ENCODE measurements at regions not wholly inside any gene's neighbourhood (a gene's known extent, or its start where the extent isn't known, plus 50 kb on each side); places are given as distances from the start of the nearest gene placed in this dataset.
"Not testable (repeated sequence)": the region's sequence is repeated elsewhere in the genome, so short reads cannot be mapped to it uniquely, and the experiment has no call there.

DNA sequence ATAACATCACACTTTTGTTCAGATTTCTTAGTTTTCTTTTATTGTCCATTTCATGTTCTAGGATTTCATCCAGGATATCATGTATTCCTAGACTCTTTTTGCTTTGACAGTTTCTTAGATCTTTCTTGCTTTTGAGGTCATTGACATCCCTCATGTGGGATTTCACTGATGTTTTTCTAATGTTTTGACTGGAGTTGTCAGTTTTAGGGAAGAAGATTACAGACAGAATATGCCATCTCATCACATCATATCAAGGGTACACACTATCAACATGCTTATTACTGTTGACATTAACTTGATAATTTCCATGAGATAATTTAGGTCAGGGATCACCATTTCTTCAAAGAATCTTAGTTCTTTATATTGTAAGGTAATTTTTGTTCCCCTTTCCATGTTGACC is 101.7 kb downstream of the NPAP1 start:
- no peaks in the 10 kb centered on the region for H3K4me1 ChIP-seq (ENCODE audit: insufficient read depth, low read length, poor library complexity, severe bottlenecking)

DNA sequence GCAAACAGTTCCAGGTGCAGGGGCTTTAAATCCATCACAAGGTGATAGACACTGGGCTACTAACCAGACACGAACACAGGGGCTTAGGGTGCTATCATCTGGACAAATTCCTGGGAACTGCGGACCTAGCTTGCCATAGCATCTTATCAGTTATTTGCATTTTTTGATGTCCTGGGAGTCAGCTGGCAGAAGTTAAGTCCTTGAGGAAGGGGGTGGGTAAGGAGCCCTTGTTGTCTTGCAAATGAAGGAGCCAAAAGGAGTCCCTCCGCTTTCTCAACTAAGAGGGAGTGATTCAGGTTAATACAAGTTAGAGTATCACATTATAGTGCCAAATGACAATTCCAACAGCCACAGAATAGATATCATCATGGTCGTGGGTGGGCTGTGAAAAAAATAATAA is 108.9 kb downstream of the NPAP1 start:
- POLR2A ChIA-PET: no interaction called here
- no peak for DNase-seq (ENCODE audit: low spot score)
- Histone ChIP-seq H2AFZ (ENCODE audit: low read length) (no peak overlapping the region), H3K4me3 (ENCODE audit: low read depth, low read length, poor library complexity, severe bottlenecking) (no peak overlapping the region), H3K4me1 (ENCODE audit: insufficient read depth, low read length, poor library complexity, severe bottlenecking) (no peaks in the 10 kb centered on the region), H3K9me2 (ENCODE audit: insufficient read depth, low read length) (no peaks in the 10 kb centered on the region), H4K20me1 (ENCODE audit: insufficient read depth, low read length) (no peaks in the 10 kb centered on the region), H3K79me2 (ENCODE audit: insufficient read depth, low read depth, low read length) (no peaks in the 10 kb centered on the region), H3K4me2 (ENCODE audit: low read length) (no peak overlapping the region), H3K27ac (ENCODE audit: low read depth, low read length, poor library complexity, severe bottlenecking) (no peak overlapping the region), H3K36me3 (ENCODE audit: insufficient read depth, low read length) (no peaks in the 10 kb centered on the region), H3K9me3 (ENCODE audit: low read length) (no peaks in the 10 kb centered on the region)
- intact Hi-C loops (cut with micrococcal nuclease; ENCODE audit: unreplicated experiment): no loop called here
- no peak for TF ChIP-seq EZH2phosphoT487 (IDR thresholded peaks at IDR 0.05; ENCODE audit: borderline replicate concordance, low read depth, low read length)
- TF ChIP-seq, protein P1, sequence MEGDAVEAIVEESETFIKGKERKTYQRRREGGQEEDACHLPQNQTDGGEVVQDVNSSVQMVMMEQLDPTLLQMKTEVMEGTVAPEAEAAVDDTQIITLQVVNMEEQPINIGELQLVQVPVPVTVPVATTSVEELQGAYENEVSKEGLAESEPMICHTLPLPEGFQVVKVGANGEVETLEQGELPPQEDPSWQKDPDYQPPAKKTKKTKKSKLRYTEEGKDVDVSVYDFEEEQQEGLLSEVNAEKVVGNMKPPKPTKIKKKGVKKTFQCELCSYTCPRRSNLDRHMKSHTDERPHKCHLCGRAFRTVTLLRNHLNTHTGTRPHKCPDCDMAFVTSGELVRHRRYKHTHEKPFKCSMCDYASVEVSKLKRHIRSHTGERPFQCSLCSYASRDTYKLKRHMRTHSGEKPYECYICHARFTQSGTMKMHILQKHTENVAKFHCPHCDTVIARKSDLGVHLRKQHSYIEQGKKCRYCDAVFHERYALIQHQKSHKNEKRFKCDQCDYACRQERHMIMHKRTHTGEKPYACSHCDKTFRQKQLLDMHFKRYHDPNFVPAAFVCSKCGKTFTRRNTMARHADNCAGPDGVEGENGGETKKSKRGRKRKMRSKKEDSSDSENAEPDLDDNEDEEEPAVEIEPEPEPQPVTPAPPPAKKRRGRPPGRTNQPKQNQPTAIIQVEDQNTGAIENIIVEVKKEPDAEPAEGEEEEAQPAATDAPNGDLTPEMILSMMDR (conservative IDR thresholded peaks at IDR 0.05; ENCODE audit: low read length): no peak
- no TSS peak for BruUV-seq (replicated peaks)
- CTCF ChIA-PET (ENCODE audit: unreplicated experiment): no interaction called here

More for the DNA sequence above, 101.7 kb downstream of the NPAP1 start:
- POLR2A ChIA-PET: no interaction called here
- Histone ChIP-seq H4K20me1 (ENCODE audit: insufficient read depth, low read length) (no peaks in the 10 kb centered on the region), H3K4me3 (ENCODE audit: low read depth, low read length, poor library complexity, severe bottlenecking) (no peak overlapping the region), H3K9me3 (ENCODE audit: low read length) (no peaks in the 10 kb centered on the region), H2AFZ (ENCODE audit: low read length) (no peak overlapping the region), H3K36me3 (ENCODE audit: insufficient read depth, low read length) (no peaks in the 10 kb centered on the region), H3K27ac (ENCODE audit: low read depth, low read length, poor library complexity, severe bottlenecking) (no peak overlapping the region), H3K4me2 (ENCODE audit: low read length) (no peak overlapping the region), H3K9me2 (ENCODE audit: insufficient read depth, low read length) (no peaks in the 10 kb centered on the region), H3K79me2 (ENCODE audit: insufficient read depth, low read depth, low read length) (no peaks in the 10 kb centered on the region)
- no TSS peak for BruUV-seq (replicated peaks)
- DNase-seq (ENCODE audit: low spot score): no peak
- TF ChIP-seq, protein P1 (conservative IDR thresholded peaks at IDR 0.05; ENCODE audit: low read length): no peak
- no peak for TF ChIP-seq EZH2phosphoT487 (IDR thresholded peaks at IDR 0.05; ENCODE audit: borderline replicate concordance, low read depth, low read length)
- CTCF ChIA-PET (ENCODE audit: unreplicated experiment): no interaction called here
- intact Hi-C loops (cut with micrococcal nuclease; ENCODE audit: unreplicated experiment): no loop called here

DNA sequence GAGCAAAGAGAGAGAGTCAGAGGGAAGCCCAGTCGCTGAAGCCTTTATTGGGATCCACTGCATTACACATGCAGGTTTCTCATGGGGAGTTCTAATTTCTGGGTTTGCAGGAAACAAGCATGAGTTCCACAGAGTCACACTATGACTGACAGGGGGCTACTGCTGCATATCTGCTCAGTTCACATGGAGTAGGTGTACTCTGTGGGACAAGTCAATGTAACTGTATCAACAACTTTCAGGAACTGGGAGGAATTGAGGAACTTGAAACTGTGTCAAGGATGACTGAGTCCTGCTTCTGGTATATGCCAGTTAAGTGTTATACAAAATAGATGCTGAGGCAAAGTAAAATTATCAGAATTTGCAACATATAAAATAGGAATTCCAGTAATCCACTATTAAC is 110.8 kb downstream of the NPAP1 start:
- H3K9me3 ChIP-seq (ENCODE audit: low read length): peaks cover 8% of the 10 kb centered on the region; the same call in 1 of the 2 replicates
- POLR2A ChIA-PET: interaction anchor here (0.7 kb wide), 1 partner anchor 256 kb away, joined by 3 read pairs; no protein-coding TSS in a partner anchor
- H4K20me1 ChIP-seq (ENCODE audit: insufficient read depth, low read length): no peaks in the 10 kb centered on the region
- no TSS peak for BruUV-seq (replicated peaks)
- DNase-seq (ENCODE audit: low spot score): no peak
- no peak for TF ChIP-seq EZH2phosphoT487 (IDR thresholded peaks at IDR 0.05; ENCODE audit: borderline replicate concordance, low read depth, low read length)
- TF ChIP-seq, protein P1 (conservative IDR thresholded peaks at IDR 0.05; ENCODE audit: low read length): no peak
- H3K4me2 ChIP-seq (ENCODE audit: low read length): no peak overlapping the region
- H3K79me2 ChIP-seq (ENCODE audit: insufficient read depth, low read depth, low read length): no peaks in the 10 kb centered on the region
- H2AFZ ChIP-seq (ENCODE audit: low read length): no peak overlapping the region
- H3K36me3 ChIP-seq (ENCODE audit: insufficient read depth, low read length): no peaks in the 10 kb centered on the region
- no peaks in the 10 kb centered on the region for H3K4me1 ChIP-seq (ENCODE audit: insufficient read depth, low read length, poor library complexity, severe bottlenecking)
- CTCF ChIA-PET (ENCODE audit: unreplicated experiment): no interaction called here
- no peak overlapping the region for H3K4me3 ChIP-seq (ENCODE audit: low read depth, low read length, poor library complexity, severe bottlenecking)
- no peak overlapping the region for H3K27ac ChIP-seq (ENCODE audit: low read depth, low read length, poor library complexity, severe bottlenecking)
- no peaks in the 10 kb centered on the region for H3K9me2 ChIP-seq (ENCODE audit: insufficient read depth, low read length)
- intact Hi-C loops (cut with micrococcal nuclease; ENCODE audit: unreplicated experiment): no loop called here

DNA sequence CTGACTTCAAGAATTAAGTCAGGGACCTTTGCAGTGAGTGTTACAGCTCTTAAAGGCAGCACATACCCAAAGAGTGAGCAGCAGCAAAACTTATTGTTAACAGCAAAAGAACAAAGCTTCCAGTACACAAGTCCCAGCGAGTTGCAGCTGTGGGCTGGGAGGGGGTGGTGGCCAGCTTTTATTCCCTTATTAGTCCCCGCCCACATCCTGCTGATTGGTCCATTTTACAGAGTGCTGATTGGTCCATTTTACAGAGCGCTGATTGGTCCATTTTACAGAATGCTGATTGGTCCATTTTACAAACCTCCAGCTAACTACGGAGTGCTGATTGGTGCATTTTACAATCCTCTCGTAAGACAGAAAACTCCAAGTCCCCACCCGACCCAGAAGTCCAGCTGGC is 127.0 kb downstream of the NPAP1 start:
- H3K27ac ChIP-seq (ENCODE audit: low read depth, low read length, poor library complexity, severe bottlenecking); BruUV-seq (replicated peaks); H3K79me2 ChIP-seq (ENCODE audit: insufficient read depth, low read depth, low read length); H4K20me1 ChIP-seq (ENCODE audit: insufficient read depth, low read length); H3K4me2 ChIP-seq (ENCODE audit: low read length); H2AFZ ChIP-seq (ENCODE audit: low read length); H3K4me1 ChIP-seq (ENCODE audit: insufficient read depth, low read length, poor library complexity, severe bottlenecking); DNase-seq (ENCODE audit: low spot score); H3K9me3 ChIP-seq (ENCODE audit: low read length); CTCF ChIA-PET (ENCODE audit: unreplicated experiment); POLR2A ChIA-PET; H3K4me3 ChIP-seq (ENCODE audit: low read depth, low read length, poor library complexity, severe bottlenecking); intact Hi-C loops (cut with micrococcal nuclease; ENCODE audit: unreplicated experiment); H3K36me3 ChIP-seq (ENCODE audit: insufficient read depth, low read length); H3K9me2 ChIP-seq (ENCODE audit: insufficient read depth, low read length): not testable (repeated sequence)
